ENCODE measurements at regions not wholly inside any gene's neighbourhood (a gene's known extent, or its start where the extent isn't known, plus 50 kb on each side); places are given as distances from the start of the nearest gene placed in this dataset.

- H3K79me2 ChIP-seq (ENCODE audit: control insufficient read depth, insufficient read depth, low read length), result no peaks in the 10 kb centered on the region
- H3K4me3 ChIP-seq, result no peak overlapping the region
- H2AFZ ChIP-seq (ENCODE audit: low read depth, low read length), result no peak overlapping the region
- ATAC-seq (no peak), FAIRE-seq (no peak), DNase-seq (ENCODE audit: extremely low read depth in 1 of 4, low spot score in 3 of 4) (no peak)
- H3K27ac ChIP-seq (ENCODE audit: extremely low read depth, low read depth, low read length), result no peak overlapping the region
- ChIA-PET CTCF (ENCODE audit: low intra/inter-chr PET ratio) (no interaction called here), POLR2A (no interaction called here)
- BruUV-seq (replicated peaks), result no TSS peak
- WGBS (ENCODE audit: insufficient coverage, low coverage, missing lambda C conversion rate), result 0% methylated on average over 2 of the region's 2 CpGs
- no peaks in the 10 kb centered on the region for H3K36me3 ChIP-seq (ENCODE audit: control insufficient read depth, insufficient read depth, low read length)
- no peak overlapping the region for H3K9ac ChIP-seq (ENCODE audit: insufficient read depth in 1 of 2, low read depth in 2 of 2, low read length in 2 of 2)
- intact Hi-C loops (cut with micrococcal nuclease), result no loop called here
- TF ChIP-seq EP300 (IDR thresholded peaks at IDR 0.05; ENCODE audit: low read length), result no peak
- no peak for TF ChIP-seq KLF10 (CRISPR knock-in tag; IDR thresholded peaks at IDR 0.05)
- no peak for TF ChIP-seq CBX3 (IDR thresholded peaks at IDR 0.05; ENCODE audit: borderline replicate concordance in 1 of 2, low read length in 2 of 2)
- H3K9me1 ChIP-seq (ENCODE audit: control insufficient read depth, insufficient read depth, low read length), result no peaks in the 10 kb centered on the region
- H3K4me1 ChIP-seq (replicated peaks in 1 of 2; ENCODE audit: control insufficient read depth in 2 of 2, insufficient read depth in 2 of 2, low read length in 2 of 2), result no peaks in the 10 kb centered on the region
- in situ Hi-C loops (cut with MboI), result no loop called here
- no peaks in the 10 kb centered on the region; the same call in 1 of the 2 replicates for H3K9me3 ChIP-seq (replicated peaks; ENCODE audit: control insufficient read depth, insufficient read depth, low read depth, low read length)
- no peak overlapping the region for H3K4me2 ChIP-seq (ENCODE audit: insufficient read depth, low read length)
- no peaks in the 10 kb centered on the region for H3K27me3 ChIP-seq (ENCODE audit: control insufficient read depth in 2 of 2, insufficient read depth in 2 of 2, low read length in 2 of 2)
- H4K20me1 ChIP-seq (replicated peaks; ENCODE audit: control insufficient read depth, insufficient read depth, low read length), result no peaks in the 10 kb centered on the region
These were observed 373.2 kb upstream of the MANEA start for GRCh38 chr6:95204178-95204577.

DNA sequence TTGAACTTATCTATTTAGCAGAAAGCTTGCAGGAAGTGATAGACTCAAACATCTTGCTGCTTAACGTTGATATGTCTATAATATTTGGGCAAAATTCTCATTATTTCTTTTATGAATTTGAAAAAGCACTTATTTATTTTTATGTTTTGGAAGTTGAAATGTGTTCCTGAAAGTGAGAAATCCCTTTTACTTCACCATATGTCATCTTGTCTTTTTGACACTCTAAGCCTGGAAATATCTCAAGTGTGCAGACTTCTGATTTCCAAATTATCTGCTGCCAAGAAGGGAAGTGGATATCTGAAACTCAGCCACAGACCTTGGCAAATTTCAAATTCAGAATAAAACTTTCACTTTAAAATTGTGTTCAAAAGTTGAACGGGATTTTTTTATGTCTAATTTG lies 368.7 kb upstream of the MANEA start:
- no peaks in the 10 kb centered on the region for H3K4me1 ChIP-seq (replicated peaks in 1 of 2; ENCODE audit: control insufficient read depth in 2 of 2, insufficient read depth in 2 of 2, low read length in 2 of 2)
- H3K79me2 ChIP-seq (ENCODE audit: control insufficient read depth, insufficient read depth, low read length), result no peaks in the 10 kb centered on the region
- CTCF ChIA-PET (ENCODE audit: low intra/inter-chr PET ratio), result no interaction called here
- POLR2A ChIA-PET, result no interaction called here
- no peak overlapping the region for H3K4me2 ChIP-seq (ENCODE audit: insufficient read depth, low read length)
- intact Hi-C loops (cut with micrococcal nuclease) (no loop called here), in situ Hi-C loops (cut with MboI) (no loop called here)
- DNase-seq (ENCODE audit: extremely low read depth in 1 of 4, low spot score in 3 of 4), result no peak
- 0% methylated on average over 2 of the region's 2 CpGs for WGBS (ENCODE audit: insufficient coverage, low coverage, missing lambda C conversion rate)
- BruUV-seq (replicated peaks), result no TSS peak
- ATAC-seq, result no peak
- H3K9ac ChIP-seq (ENCODE audit: insufficient read depth in 1 of 2, low read depth in 2 of 2, low read length in 2 of 2), result no peak overlapping the region
- H3K27me3 ChIP-seq (ENCODE audit: control insufficient read depth in 2 of 2, insufficient read depth in 2 of 2, low read length in 2 of 2), result no peaks in the 10 kb centered on the region
- H3K9me3 ChIP-seq (replicated peaks; ENCODE audit: control insufficient read depth, insufficient read depth, low read depth, low read length), result no peaks in the 10 kb centered on the region; the same call in 1 of the 2 replicates
- H3K4me3 ChIP-seq, result no peak overlapping the region
- no peaks in the 10 kb centered on the region for H3K9me1 ChIP-seq (ENCODE audit: control insufficient read depth, insufficient read depth, low read length)
- no peak overlapping the region for H2AFZ ChIP-seq (ENCODE audit: low read depth, low read length)
- H3K36me3 ChIP-seq (ENCODE audit: control insufficient read depth, insufficient read depth, low read length), result no peaks in the 10 kb centered on the region
- H3K27ac ChIP-seq (ENCODE audit: extremely low read depth, low read depth, low read length), result no peak overlapping the region
- no peak for FAIRE-seq
- H4K20me1 ChIP-seq (replicated peaks; ENCODE audit: control insufficient read depth, insufficient read depth, low read length), result no peaks in the 10 kb centered on the region
- TF ChIP-seq CBX5 (IDR thresholded peaks at IDR 0.05; ENCODE audit: borderline replicate concordance, low read depth), result no peak
- TF ChIP-seq, protein P1, sequence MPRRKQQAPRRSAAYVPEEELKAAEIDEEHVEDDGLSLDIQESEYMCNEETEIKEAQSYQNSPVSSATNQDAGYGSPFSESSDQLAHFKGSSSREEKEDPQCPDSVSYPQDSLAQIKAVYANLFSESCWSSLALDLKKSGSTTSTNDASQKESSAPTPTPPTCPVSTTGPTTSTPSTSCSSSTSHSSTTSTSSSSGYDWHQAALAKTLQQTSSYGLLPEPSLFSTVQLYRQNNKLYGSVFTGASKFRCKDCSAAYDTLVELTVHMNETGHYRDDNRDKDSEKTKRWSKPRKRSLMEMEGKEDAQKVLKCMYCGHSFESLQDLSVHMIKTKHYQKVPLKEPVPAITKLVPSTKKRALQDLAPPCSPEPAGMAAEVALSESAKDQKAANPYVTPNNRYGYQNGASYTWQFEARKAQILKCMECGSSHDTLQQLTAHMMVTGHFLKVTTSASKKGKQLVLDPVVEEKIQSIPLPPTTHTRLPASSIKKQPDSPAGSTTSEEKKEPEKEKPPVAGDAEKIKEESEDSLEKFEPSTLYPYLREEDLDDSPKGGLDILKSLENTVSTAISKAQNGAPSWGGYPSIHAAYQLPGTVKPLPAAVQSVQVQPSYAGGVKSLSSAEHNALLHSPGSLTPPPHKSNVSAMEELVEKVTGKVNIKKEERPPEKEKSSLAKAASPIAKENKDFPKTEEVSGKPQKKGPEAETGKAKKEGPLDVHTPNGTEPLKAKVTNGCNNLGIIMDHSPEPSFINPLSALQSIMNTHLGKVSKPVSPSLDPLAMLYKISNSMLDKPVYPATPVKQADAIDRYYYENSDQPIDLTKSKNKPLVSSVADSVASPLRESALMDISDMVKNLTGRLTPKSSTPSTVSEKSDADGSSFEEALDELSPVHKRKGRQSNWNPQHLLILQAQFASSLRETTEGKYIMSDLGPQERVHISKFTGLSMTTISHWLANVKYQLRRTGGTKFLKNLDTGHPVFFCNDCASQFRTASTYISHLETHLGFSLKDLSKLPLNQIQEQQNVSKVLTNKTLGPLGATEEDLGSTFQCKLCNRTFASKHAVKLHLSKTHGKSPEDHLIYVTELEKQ (CRISPR knock-in tag; IDR thresholded peaks at IDR 0.05), result no peak
- no peak for TF ChIP-seq ZNF224 (CRISPR knock-in tag; IDR thresholded peaks at IDR 0.05)
- TF ChIP-seq, protein P2, sequence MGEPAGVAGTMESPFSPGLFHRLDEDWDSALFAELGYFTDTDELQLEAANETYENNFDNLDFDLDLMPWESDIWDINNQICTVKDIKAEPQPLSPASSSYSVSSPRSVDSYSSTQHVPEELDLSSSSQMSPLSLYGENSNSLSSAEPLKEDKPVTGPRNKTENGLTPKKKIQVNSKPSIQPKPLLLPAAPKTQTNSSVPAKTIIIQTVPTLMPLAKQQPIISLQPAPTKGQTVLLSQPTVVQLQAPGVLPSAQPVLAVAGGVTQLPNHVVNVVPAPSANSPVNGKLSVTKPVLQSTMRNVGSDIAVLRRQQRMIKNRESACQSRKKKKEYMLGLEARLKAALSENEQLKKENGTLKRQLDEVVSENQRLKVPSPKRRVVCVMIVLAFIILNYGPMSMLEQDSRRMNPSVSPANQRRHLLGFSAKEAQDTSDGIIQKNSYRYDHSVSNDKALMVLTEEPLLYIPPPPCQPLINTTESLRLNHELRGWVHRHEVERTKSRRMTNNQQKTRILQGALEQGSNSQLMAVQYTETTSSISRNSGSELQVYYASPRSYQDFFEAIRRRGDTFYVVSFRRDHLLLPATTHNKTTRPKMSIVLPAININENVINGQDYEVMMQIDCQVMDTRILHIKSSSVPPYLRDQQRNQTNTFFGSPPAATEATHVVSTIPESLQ (CRISPR knock-in tag; IDR thresholded peaks at IDR 0.05), result no peak
- TF ChIP-seq U2AF2 (optimal IDR thresholded peaks at IDR 0.05; ENCODE audit: low read depth, low read length), result no peak
- no peak for TF ChIP-seq USF1 (CRISPR knock-in tag; IDR thresholded peaks at IDR 0.05)
- no peak for TF ChIP-seq YY1 (IDR thresholded peaks at IDR 0.05; ENCODE audit: borderline replicate concordance in 1 of 3, control insufficient read depth in 1 of 3, extremely low read depth in 1 of 3, insufficient read depth in 3 of 3, insufficient read length in 1 of 3, insufficient replicate concordance in 2 of 3, low read depth in 1 of 3, low read length in 2 of 3)
